ENCODE measurements at regions not wholly inside any gene's neighbourhood (a gene's known extent, or its start where the extent isn't known, plus 50 kb on each side); places are given as distances from the start of the nearest gene placed in this dataset.
"Not testable (repeated sequence)": the region's sequence is repeated elsewhere in the genome, so short reads cannot be mapped to it uniquely, and the experiment has no call there.

- TF ChIP-seq, protein P1, sequence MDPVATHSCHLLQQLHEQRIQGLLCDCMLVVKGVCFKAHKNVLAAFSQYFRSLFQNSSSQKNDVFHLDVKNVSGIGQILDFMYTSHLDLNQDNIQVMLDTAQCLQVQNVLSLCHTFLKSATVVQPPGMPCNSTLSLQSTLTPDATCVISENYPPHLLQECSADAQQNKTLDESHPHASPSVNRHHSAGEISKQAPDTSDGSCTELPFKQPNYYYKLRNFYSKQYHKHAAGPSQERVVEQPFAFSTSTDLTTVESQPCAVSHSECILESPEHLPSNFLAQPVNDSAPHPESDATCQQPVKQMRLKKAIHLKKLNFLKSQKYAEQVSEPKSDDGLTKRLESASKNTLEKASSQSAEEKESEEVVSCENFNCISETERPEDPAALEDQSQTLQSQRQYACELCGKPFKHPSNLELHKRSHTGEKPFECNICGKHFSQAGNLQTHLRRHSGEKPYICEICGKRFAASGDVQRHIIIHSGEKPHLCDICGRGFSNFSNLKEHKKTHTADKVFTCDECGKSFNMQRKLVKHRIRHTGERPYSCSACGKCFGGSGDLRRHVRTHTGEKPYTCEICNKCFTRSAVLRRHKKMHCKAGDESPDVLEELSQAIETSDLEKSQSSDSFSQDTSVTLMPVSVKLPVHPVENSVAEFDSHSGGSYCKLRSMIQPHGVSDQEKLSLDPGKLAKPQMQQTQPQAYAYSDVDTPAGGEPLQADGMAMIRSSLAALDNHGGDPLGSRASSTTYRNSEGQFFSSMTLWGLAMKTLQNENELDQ (CRISPR knock-in tag; IDR thresholded peaks at IDR 0.05; ENCODE audit: borderline replicate concordance), result no peak
Measured at GRCh38 chr14:22243971-22244581, 344.9 kb downstream of the DAD1 start (continued).

- H2AFZ ChIP-seq (ENCODE audit: low read length); POLR2A ChIA-PET; H3K9ac ChIP-seq (ENCODE audit: insufficient read depth, low read depth, low read length); H3K4me1 ChIP-seq (ENCODE audit: insufficient read depth, low read length); in situ Hi-C loops (cut with HindIII; ENCODE audit: extremely low pct_ligation_motif_present, low pct_unique_long_range_greater_than_20kb); FAIRE-seq; H3K27me3 ChIP-seq (ENCODE audit: control insufficient read depth in 1 of 2, insufficient read depth in 2 of 2, low read length in 2 of 2); intact Hi-C loops (cut with micrococcal nuclease; ENCODE audit: unreplicated experiment); H4K20me1 ChIP-seq (ENCODE audit: insufficient read depth, low read length); DNase-seq (ENCODE audit: low spot score); H3K36me3 ChIP-seq (replicated peaks in 1 of 2; ENCODE audit: control insufficient read depth in 1 of 2, insufficient read depth in 2 of 2, low read length in 2 of 2); H3K4me2 ChIP-seq (ENCODE audit: low read depth, low read length); H3K9me3 ChIP-seq (ENCODE audit: low read length); H3K79me2 ChIP-seq (ENCODE audit: insufficient read depth, low read length); H3K4me3 ChIP-seq (replicated peaks in 1 of 3; ENCODE audit: insufficient read depth in 1 of 3, low read depth in 2 of 3, low read length in 3 of 3); ATAC-seq; BruUV-seq (replicated peaks); H3K27ac ChIP-seq (ENCODE audit: extremely low read length, insufficient read depth, low read length); CTCF ChIA-PET (ENCODE audit: low intra/inter-chr PET ratio, low total read pairs): not testable (repeated sequence)
- 20% methylated on average over 3 of the region's 3 CpGs for WGBS (ENCODE audit: low lambda C conversion rate)
Measured at GRCh38 chr14:22238320-22238719, 350.7 kb downstream of the DAD1 start.

DNA sequence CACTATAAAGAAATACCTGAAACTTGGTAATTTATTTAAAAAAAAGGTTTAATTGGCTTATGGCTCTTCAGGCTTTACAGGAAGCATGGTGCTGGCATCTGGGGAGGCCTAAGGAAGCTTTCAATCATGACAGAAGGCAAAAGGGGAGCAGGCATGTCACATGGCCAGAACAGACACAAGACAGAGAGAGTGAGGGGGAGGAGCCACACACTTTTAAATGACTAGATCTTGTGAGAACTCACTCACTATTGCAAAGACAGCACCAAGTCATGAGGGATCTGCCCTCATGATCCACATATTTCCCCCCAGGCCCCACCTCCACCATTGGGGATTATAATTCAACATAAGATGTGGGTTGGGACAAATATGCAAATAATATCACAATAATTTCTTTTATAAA is 355.6 kb downstream of the DAD1 start:
- ChIA-PET POLR2A (no interaction called here), CTCF (ENCODE audit: low intra/inter-chr PET ratio, low total read pairs) (no interaction called here)

More for the DNA sequence above, 355.6 kb downstream of the DAD1 start:
- Histone ChIP-seq H3K4me2 (ENCODE audit: low read depth, low read length) (no peak overlapping the region), H3K4me3 (replicated peaks in 1 of 3; ENCODE audit: insufficient read depth in 1 of 3, low read depth in 2 of 3, low read length in 3 of 3) (no peak overlapping the region), H4K20me1 (ENCODE audit: insufficient read depth, low read length) (no peaks in the 10 kb centered on the region), H3K36me3 (replicated peaks in 1 of 2; ENCODE audit: control insufficient read depth in 1 of 2, insufficient read depth in 2 of 2, low read length in 2 of 2) (no peaks in the 10 kb centered on the region), H3K27ac (ENCODE audit: extremely low read length, insufficient read depth, low read length) (no peak overlapping the region), H3K9ac (ENCODE audit: insufficient read depth, low read depth, low read length) (no peak overlapping the region), H3K27me3 (ENCODE audit: control insufficient read depth in 1 of 2, insufficient read depth in 2 of 2, low read length in 2 of 2) (no peaks in the 10 kb centered on the region), H2AFZ (ENCODE audit: low read length) (no peak overlapping the region), H3K9me3 (ENCODE audit: low read length) (peaks cover 17% of the 10 kb centered on the region), H3K79me2 (ENCODE audit: insufficient read depth, low read length) (no peaks in the 10 kb centered on the region), H3K4me1 (ENCODE audit: insufficient read depth, low read length) (no peaks in the 10 kb centered on the region)
- DNase-seq (ENCODE audit: low spot score) (no peak), FAIRE-seq (no peak), ATAC-seq (no peak)
- intact Hi-C loops (cut with micrococcal nuclease; ENCODE audit: unreplicated experiment), result no loop called here
- no TSS peak for BruUV-seq (replicated peaks)
- TF ChIP-seq, protein P2, sequence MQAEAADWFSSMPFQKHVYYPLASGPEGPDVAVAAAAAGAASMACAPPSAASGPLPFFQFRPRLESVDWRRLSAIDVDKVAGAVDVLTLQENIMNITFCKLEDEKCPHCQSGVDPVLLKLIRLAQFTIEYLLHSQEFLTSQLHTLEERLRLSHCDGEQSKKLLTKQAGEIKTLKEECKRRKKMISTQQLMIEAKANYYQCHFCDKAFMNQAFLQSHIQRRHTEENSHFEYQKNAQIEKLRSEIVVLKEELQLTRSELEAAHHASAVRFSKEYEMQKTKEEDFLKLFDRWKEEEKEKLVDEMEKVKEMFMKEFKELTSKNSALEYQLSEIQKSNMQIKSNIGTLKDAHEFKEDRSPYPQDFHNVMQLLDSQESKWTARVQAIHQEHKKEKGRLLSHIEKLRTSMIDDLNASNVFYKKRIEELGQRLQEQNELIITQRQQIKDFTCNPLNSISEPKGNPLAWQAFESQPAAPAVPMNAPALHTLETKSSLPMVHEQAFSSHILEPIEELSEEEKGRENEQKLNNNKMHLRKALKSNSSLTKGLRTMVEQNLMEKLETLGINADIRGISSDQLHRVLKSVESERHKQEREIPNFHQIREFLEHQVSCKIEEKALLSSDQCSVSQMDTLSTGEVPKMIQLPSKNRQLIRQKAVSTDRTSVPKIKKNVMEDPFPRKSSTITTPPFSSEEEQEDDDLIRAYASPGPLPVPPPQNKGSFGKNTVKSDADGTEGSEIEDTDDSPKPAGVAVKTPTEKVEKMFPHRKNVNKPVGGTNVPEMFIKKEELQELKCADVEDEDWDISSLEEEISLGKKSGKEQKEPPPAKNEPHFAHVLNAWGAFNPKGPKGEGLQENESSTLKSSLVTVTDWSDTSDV (CRISPR knock-in tag; IDR thresholded peaks at IDR 0.05), result no peak
- TF ChIP-seq PHF5A (CRISPR knock-in tag; IDR thresholded peaks at IDR 0.05; ENCODE audit: low read depth, unreplicated experiment), result no peak
- TF ChIP-seq, protein P3, sequence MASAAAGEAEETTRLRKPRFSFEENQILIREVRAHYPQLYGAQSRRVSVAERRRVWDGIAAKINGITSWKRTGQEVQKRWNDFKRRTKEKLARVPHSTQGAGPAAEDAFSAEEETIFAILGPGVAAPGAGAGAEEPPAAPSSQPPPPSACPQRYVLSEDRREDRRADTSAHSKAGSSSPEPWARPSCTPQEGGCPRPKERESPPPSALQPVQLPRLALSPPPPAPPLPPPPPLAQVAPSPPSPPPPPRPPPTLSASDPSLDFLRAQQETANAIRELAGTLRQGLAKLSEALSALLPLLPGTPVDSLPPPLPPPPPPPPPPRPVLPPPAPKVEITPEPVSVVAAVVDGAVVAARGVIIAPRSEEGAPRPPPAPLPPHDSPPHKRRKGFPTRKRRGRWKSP (CRISPR knock-in tag; IDR thresholded peaks at IDR 0.05), result no peak
- TF ChIP-seq ZNF674 (CRISPR knock-in tag; IDR thresholded peaks at IDR 0.05; ENCODE audit: low read depth), result no peak
- no peak for TF ChIP-seq ATM (IDR thresholded peaks at IDR 0.05; ENCODE audit: borderline replicate concordance)
- no peak for TF ChIP-seq NR2F1 (CRISPR knock-in tag; IDR thresholded peaks at IDR 0.05)
- no peak for TF ChIP-seq TP53 (CRISPR knock-in tag; conservative IDR thresholded peaks at IDR 0.05)
- in situ Hi-C loops (cut with HindIII; ENCODE audit: extremely low pct_ligation_motif_present, low pct_unique_long_range_greater_than_20kb), result no loop called here

All from HepG2 (cell line).